GM13976 (cell line): ENCODE measurements at regions not wholly inside any gene's neighbourhood (a gene's known extent, or its start where the extent isn't known, plus 50 kb on each side); places are given as distances from the start of the nearest gene placed in this dataset.
"Not testable (repeated sequence)": the region's sequence is repeated elsewhere in the genome, so short reads cannot be mapped to it uniquely, and the experiment has no call there.

Source experiments
- DNase-seq: peaks from one replicate; pipeline ENCODE4 v3.0.0; 2012; ENCODE audit warnings: low spot score
- CTCF ChIP-seq: IDR thresholded peaks from 2 replicates; pipeline ENCODE4 v1.5.1; 2012; ENCODE audit warnings: borderline replicate concordance, mild to moderate bottlenecking; ENCODE audit not compliant: insufficient read depth; ENCODE audit errors: extremely low read depth, missing control alignments, control extremely low read depth
- in situ Hi-C: fragments of 300-500 bp; cut with MboI; formaldehyde crosslinking; loops from one replicate; pipeline ENCODE4 v1.12.0; 2022; ENCODE audit warnings: low sequenced_read_pairs, mixed read lengths, inconsistent platforms; ENCODE audit not compliant: unreplicated experiment

- TF ChIP-seq CTCF: no peak
- no peak for DNase-seq
- in situ Hi-C loops: no loop called here
Observed at GRCh38 chr1:232316864-232317263, 313.1 kb downstream of the SIPA1L2 start.

GRCh38 chr1:232313876-232314275 is 316.1 kb downstream of the SIPA1L2 start:
- DNase-seq, in situ Hi-C loops: not testable (repeated sequence)

- in situ Hi-C loops: no loop called here
- no peak for DNase-seq
- TF ChIP-seq CTCF: no peak
Observed at GRCh38 chr1:232310541-232310940, 319.4 kb downstream of the SIPA1L2 start.

- TF ChIP-seq CTCF: no peak
- no peak for DNase-seq
- in situ Hi-C loops: no loop called here
Observed at GRCh38 chr1:232308616-232309015, 321.3 kb downstream of the SIPA1L2 start.

- TF ChIP-seq CTCF: no peak
- in situ Hi-C loops: no loop called here
- DNase-seq: no peak
Observed at GRCh38 chr1:232307296-232308017, 322.5 kb downstream of the SIPA1L2 start.

- DNase-seq: no peak
- no peak for TF ChIP-seq CTCF
- in situ Hi-C loops: no loop called here
Observed at GRCh38 chr1:232306269-232306961, 323.5 kb downstream of the SIPA1L2 start.

GRCh38 chr1:232305050-232305449 is 324.9 kb downstream of the SIPA1L2 start:
- in situ Hi-C loops: no loop called here
- TF ChIP-seq CTCF: no peak
- DNase-seq: no peak
